Muscle layer of duodenum (tissue), 2 donors: ENCODE measurements at regions not wholly inside any gene's neighbourhood (a gene's known extent, or its start where the extent isn't known, plus 50 kb on each side); places are given as distances from the start of the nearest gene placed in this dataset.
"Not testable (repeated sequence)": the region's sequence is repeated elsewhere in the genome, so short reads cannot be mapped to it uniquely, and the experiment has no call there.

ENCODE experiments used
- H3K27ac ChIP-seq: one replicate; pipeline ENCODE4 v1.7.0; 2013; ENCODE audit warnings: mild to moderate bottlenecking, low read length
- H3K27me3 ChIP-seq: one replicate; pipeline ENCODE4 v1.7.0; 2013; ENCODE audit warnings: low read depth, mild to moderate bottlenecking, control low read depth, low read length
- H3K36me3 ChIP-seq, 2 donors: one replicate each; pipeline ENCODE4 v1.7.0; 2013; ENCODE audit warnings: low read length in 2 of 2, control low read depth in 1 of 2, mild to moderate bottlenecking in 1 of 2; ENCODE audit not compliant: insufficient read depth in 2 of 2, control insufficient read depth in 1 of 2
- H3K4me1 ChIP-seq, 2 donors: one replicate each; pipeline ENCODE4 v1.7.0; 2013; ENCODE audit warnings: low read length in 2 of 2, mild to moderate bottlenecking in 2 of 2, control low read depth in 1 of 2, moderate library complexity in 1 of 2; ENCODE audit not compliant: insufficient read depth in 2 of 2, control insufficient read depth in 1 of 2
- H3K4me3 ChIP-seq, 2 donors: one replicate each; pipeline ENCODE4 v1.7.0; 2013; ENCODE audit warnings: low read length in 2 of 2, low read depth in 1 of 2, mild to moderate bottlenecking in 1 of 2
- H3K9me3 ChIP-seq, 2 donors: one replicate each; pipeline ENCODE4 v1.7.0; 2013; ENCODE audit warnings: low read length in 2 of 2, control low read depth in 1 of 2, mild to moderate bottlenecking in 1 of 2; ENCODE audit not compliant: control insufficient read depth in 1 of 2
- donor health status: healthy.

DNA sequence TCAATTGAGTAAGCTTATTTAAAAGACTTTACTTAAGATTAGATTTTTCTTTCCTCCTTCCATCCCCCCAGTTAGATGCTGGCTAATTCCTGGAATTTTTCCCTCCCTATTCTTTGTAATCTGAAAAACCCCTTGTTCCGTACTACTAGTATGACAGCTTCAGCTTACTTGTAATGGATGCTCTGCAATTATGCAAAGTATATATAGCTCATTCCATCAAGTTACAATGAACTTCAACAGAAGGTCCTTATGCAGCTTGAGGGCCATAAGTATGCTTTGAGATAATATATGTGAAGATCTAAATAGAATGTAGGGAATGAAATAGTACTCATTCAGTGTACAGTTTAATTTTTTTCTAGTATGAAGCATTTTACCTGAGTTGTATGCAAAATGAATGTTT is 398.3 kb upstream of the NAALADL2 start:
- no peaks in the 10 kb centered on the region for H3K36me3 ChIP-seq
- no peaks in the 10 kb centered on the region for H3K4me1 ChIP-seq
- no peak overlapping the region for H3K27ac ChIP-seq
- H3K4me3 ChIP-seq: no peak overlapping the region
- no peaks in the 10 kb centered on the region for H3K27me3 ChIP-seq
- H3K9me3 ChIP-seq: peaks cover 0 to 5% of the 10 kb centered on the region in 2 donors

DNA sequence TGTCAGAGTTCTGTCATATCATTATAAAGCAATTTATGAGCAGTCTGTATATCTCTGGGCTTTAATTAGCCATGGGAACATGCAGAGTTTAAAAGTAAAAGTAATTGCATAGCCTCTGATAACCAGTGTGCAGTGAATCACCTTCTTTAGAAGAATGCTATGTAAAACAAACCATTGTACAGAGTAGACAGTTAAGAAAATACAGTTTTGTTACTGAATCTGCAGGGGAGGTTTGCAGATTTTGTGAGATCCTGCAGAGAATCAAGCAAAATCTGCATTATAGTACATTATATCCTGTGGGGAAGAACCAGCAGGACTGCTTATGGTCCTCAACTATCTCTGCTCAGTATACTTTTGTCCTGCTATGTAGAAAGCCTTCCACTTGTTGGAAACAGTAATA is 396.2 kb upstream of the NAALADL2 start:
- no peaks in the 10 kb centered on the region for H3K4me1 ChIP-seq
- no peak overlapping the region for H3K27ac ChIP-seq
- H3K4me3 ChIP-seq: no peak overlapping the region
- H3K9me3 ChIP-seq: no peaks in the 10 kb centered on the region
- H3K36me3 ChIP-seq: no peaks in the 10 kb centered on the region
- H3K27me3 ChIP-seq: no peaks in the 10 kb centered on the region

DNA sequence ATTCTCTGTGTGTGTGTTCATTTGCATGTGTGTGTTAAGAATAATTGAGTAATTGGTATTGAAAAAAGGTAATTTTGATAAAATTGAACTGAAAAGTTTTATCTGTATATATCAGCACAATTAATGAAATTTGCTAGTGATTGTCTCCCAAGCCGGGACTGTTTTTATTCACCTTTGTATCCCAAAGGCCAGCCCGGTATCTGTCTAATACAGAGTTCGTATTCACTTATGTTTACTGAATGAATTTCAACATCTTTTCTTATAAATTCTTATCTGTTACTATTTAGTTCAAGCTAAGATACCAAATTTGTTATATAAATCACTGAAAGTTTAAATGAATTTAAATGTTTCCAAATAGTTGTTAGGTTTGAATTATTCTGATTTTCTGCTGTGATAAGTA is 394.0 kb upstream of the NAALADL2 start:
- Histone ChIP-seq H3K9me3 (no peaks in the 10 kb centered on the region), H3K27me3 (no peaks in the 10 kb centered on the region), H3K36me3 (no peaks in the 10 kb centered on the region), H3K4me1 (no peaks in the 10 kb centered on the region), H3K27ac (no peak overlapping the region), H3K4me3 (no peak overlapping the region)

DNA sequence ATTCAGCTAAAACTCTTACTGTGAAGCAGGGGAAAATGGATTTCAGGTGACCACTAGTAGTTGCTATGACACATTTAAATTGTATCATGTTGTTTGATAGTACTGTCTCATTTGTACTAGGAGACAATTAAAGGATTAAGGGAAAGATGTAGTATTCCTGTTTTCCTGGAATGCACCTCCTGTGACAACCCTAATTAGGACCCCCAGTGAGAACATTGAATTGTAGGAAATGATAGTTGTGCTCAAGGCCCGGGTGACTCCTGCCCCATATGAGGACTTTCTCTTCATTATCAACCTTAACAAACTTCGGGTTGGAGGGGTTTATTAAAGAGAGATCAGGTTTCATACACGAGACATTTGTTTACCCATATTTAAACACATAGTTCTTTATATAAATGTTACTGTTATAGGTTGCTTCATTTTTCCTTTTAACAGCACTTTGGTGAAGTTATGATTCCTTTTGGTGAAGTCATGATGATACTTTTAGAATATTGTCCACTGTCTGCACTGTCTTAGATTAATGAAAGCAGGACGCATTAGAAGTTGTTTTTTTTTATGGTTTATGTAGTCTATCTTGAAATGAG is 392.6 kb upstream of the NAALADL2 start:
- H3K4me3 ChIP-seq: no peak overlapping the region
- H3K27me3 ChIP-seq: no peaks in the 10 kb centered on the region
- no peaks in the 10 kb centered on the region for H3K9me3 ChIP-seq
- no peak overlapping the region for H3K27ac ChIP-seq
- no peaks in the 10 kb centered on the region for H3K4me1 ChIP-seq
- no peaks in the 10 kb centered on the region for H3K36me3 ChIP-seq

DNA sequence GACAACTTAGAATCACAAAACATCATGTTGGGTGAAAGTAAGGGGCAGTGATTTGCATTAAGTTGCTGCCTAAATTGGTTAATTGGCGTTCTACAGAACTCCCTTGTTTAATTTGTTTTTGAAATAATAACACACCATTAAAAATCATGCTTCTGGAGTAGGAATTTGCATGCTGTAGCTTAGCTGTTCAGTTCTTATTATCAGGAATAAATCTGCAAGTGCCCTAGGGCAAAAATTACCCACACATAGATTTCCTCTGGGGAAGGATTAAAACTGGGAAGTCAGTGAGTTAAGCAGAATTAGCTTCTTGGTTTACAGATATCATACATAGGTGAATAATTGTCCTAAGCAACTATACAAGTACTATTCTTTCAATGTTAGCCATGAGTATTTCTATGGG is 381.6 kb upstream of the NAALADL2 start:
- no peak overlapping the region for H3K4me3 ChIP-seq
- H3K4me1 ChIP-seq: no peaks in the 10 kb centered on the region
- no peaks in the 10 kb centered on the region for H3K36me3 ChIP-seq
- no peak overlapping the region for H3K27ac ChIP-seq
- no peaks in the 10 kb centered on the region for H3K9me3 ChIP-seq
- no peaks in the 10 kb centered on the region for H3K27me3 ChIP-seq

DNA sequence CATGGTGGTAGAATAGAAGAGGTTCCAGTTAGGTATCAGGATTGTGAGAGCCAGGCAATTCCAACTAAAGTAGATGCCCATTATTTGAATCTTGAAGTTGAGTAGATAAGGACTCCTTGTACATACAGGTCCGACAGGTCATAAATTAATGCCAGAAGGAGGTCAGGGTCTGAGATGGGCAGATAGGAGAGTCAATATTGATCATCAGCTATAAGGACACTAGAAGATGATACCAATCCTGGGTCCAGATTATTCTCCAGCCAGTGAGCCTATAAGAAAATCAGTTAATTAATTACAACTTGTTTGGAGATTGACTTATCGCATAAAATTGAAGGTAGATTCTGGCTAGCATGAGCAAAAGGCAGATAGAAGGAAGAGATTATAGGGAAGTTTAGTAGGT is 378.4 kb upstream of the NAALADL2 start:
- no peak overlapping the region for H3K4me3 ChIP-seq
- H3K27ac ChIP-seq: no peak overlapping the region
- no peaks in the 10 kb centered on the region for H3K4me1 ChIP-seq
- no peaks in the 10 kb centered on the region for H3K36me3 ChIP-seq
- H3K27me3 ChIP-seq: no peaks in the 10 kb centered on the region
- H3K9me3 ChIP-seq: no peaks in the 10 kb centered on the region

DNA sequence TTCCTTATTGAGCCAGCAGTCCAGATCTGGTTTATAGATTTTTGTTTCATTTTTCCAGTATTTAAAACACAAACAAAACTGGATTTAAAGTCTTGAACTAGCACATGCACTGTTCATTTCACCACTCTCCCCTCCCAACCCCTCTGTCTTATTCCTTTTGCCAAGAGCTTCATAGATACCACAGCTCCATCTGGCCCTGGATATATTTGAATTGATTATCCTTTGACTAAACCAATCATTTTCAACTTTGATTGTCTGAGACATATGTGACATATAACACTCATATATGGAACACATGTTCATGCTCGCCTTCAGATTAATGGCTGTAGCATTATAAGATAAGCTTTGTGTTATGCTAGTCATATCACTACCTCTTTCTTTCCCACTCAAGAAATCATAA is 376.6 kb upstream of the NAALADL2 start:
- H3K36me3 ChIP-seq: no peaks in the 10 kb centered on the region
- no peaks in the 10 kb centered on the region for H3K27me3 ChIP-seq
- no peak overlapping the region for H3K27ac ChIP-seq
- no peaks in the 10 kb centered on the region for H3K9me3 ChIP-seq
- no peak overlapping the region for H3K4me3 ChIP-seq
- no peaks in the 10 kb centered on the region for H3K4me1 ChIP-seq

DNA sequence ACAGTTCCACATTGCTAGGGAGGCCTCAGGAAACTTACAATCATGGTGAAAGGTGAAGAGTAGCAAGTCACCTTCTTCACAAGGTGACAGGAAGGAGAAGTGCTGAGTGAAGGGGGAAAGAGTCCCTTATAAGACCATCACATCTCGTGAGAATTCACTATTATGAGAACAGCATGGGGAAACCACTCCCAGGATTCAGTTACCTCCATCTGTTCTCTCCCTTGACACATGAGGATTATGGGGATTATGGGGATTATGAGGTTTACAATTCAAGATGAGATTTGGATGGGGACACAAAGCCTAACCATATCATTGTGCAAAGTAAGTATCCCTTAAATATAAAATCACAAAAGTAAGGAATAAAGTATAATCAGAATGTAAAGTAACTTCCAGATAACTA is 375.9 kb upstream of the NAALADL2 start:
- no peaks in the 10 kb centered on the region for H3K27me3 ChIP-seq
- H3K4me3 ChIP-seq: no peak overlapping the region
- no peak overlapping the region for H3K27ac ChIP-seq
- H3K9me3 ChIP-seq: no peaks in the 10 kb centered on the region
- no peaks in the 10 kb centered on the region for H3K4me1 ChIP-seq
- H3K36me3 ChIP-seq: no peaks in the 10 kb centered on the region

DNA sequence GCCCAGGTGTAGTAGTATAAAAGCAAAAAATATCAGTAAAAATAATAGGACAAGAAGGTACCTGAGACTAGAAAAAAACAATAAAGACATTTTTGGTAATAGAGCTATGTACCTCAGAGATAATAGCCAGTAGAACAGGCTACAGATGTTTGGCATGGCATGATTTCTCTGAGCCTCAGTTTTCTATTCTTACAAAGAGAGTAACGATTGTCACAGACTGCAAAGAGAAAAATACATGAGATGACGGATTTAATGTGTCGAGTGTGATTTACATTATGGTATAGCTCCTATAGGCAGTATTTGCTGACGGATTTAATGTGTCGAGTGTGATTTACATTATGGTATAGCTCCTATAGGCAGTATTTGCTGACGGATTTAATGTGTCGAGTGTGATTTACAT is 375.3 kb upstream of the NAALADL2 start:
- H3K4me1 ChIP-seq, H3K4me3 ChIP-seq, H3K36me3 ChIP-seq, H3K27ac ChIP-seq, H3K9me3 ChIP-seq, H3K27me3 ChIP-seq: not testable (repeated sequence)

DNA sequence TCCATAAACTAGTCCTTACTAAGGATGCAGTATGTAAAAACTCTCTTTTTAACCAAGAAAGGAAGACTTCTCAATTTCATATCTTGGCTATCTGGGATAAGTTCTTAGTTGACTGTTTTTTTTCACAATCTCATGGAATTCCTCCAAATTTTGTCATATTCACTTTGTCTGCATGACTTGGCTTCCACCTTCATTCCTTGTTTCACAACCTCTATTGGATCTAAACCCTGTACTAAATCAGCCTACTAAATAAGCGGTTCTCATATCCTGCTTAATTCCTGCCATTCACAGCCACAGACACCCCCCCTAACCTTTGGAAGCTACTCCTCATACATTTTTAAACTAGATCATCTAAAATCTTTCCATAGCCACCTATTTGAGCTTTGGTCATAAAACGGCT is 370.6 kb upstream of the NAALADL2 start:
- no peaks in the 10 kb centered on the region for H3K9me3 ChIP-seq
- H3K27me3 ChIP-seq: no peaks in the 10 kb centered on the region
- no peaks in the 10 kb centered on the region for H3K4me1 ChIP-seq
- no peak overlapping the region for H3K4me3 ChIP-seq
- no peak overlapping the region for H3K27ac ChIP-seq
- no peaks in the 10 kb centered on the region for H3K36me3 ChIP-seq

DNA sequence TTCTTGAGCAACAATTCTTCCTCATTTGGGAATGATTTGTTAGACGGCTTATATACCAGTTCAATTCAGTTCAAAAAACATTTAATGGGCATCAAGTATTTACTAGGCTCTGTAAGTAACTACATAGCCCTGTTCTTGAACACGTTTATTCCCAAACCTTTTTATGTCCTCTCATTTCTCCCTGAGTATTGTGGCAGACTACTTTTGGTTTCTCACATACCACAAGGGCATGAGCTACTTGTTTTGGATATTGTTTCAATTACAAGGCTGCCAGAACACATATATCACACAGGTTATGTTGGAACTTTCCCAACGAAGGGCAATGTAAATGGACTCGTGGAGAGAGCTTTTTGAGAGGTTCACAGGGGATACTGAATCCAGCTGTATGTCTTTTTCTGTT is 363.8 kb upstream of the NAALADL2 start:
- H3K4me3 ChIP-seq: no peak overlapping the region
- H3K27me3 ChIP-seq: no peaks in the 10 kb centered on the region
- H3K9me3 ChIP-seq: no peaks in the 10 kb centered on the region
- no peaks in the 10 kb centered on the region for H3K4me1 ChIP-seq
- no peaks in the 10 kb centered on the region for H3K36me3 ChIP-seq
- no peak overlapping the region for H3K27ac ChIP-seq

DNA sequence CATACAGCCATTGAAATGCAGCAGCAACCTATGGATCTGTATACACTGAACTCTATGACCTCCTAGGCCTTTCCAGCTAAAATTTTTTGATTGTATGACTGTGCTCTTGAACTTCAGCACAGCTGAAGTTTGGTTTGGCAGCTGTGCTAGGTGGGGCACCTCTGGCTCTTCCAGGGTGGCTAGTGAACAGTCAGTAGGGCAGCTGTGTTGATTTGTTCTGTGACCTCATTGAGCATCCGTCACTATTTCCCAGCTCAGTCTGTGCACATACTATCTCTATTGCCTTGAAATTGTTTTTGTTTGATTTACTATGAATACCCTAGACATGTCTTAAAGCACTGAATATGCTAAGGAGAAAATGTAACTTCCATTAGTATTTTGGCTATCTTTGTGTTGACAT is 363.2 kb upstream of the NAALADL2 start:
- Histone ChIP-seq H3K4me3 (no peak overlapping the region), H3K27ac (no peak overlapping the region), H3K4me1 (no peaks in the 10 kb centered on the region)

More for the DNA sequence above, 363.2 kb upstream of the NAALADL2 start:
- no peaks in the 10 kb centered on the region for H3K36me3 ChIP-seq
- H3K9me3 ChIP-seq: no peaks in the 10 kb centered on the region
- H3K27me3 ChIP-seq: no peaks in the 10 kb centered on the region
